GM12878 (cell line): ENCODE measurements at regions not wholly inside any gene's neighbourhood (a gene's known extent, or its start where the extent isn't known, plus 50 kb on each side); places are given as distances from the start of the nearest gene placed in this dataset.
A peak's percentile ranks its signal among the peaks of the same experiment; 100 is the strongest.

Experiments
- ATAC-seq: fragments of 200-7000 bp; cut with Tn5 transposase; 3 replicates; pipeline ENCODE4 v1.9.1; 2020; ENCODE audit warnings: mild to moderate bottlenecking, moderate library complexity
- BruUV-seq: library from RNA; stranded (reverse); fragments of 400-500 nt; replicated peaks from 2 replicates; lab custom pipeline; 2021; lab: Mats Ljungman, UMichigan
- CTCF ChIA-PET: fragments of 300-600 bp; sonication (Branson Sonifier 250); formaldehyde crosslinking; extraction: SDS; loops from one replicate; lab custom pipeline; 2021; ENCODE audit warnings: inconsistent platforms; lab: Yijun Ruan, JAX
- POLR2A ChIA-PET: fragments of 350-600 bp; formaldehyde crosslinking; extraction: SDS; loops from one replicate; lab custom pipeline; 2021; ENCODE audit warnings: inconsistent platforms; lab: Charles Lee
- RAD21 ChIA-PET: fragments of 300-600 bp; sonication (Branson Sonifier 250); formaldehyde crosslinking; loops from one replicate; lab custom pipeline; 2023; ENCODE audit warnings: antibody characterized with exemption; ENCODE audit not compliant: unreplicated experiment; lab: Charles Lee
- SMC1A ChIA-PET: fragments of 300-600 bp; sonication (Branson Sonifier 250); formaldehyde crosslinking; loops from one replicate; lab custom pipeline; 2023; ENCODE audit not compliant: unreplicated experiment, uncharacterized antibody; lab: Charles Lee
- DNase-seq: peaks from one replicate; pipeline ENCODE4 v3.0.0-alpha.2; 2011; ENCODE audit warnings: low read depth, low spot score
- FAIRE-seq: peaks from 3 replicates; lab custom pipeline; 2011; peaks lifted over from hg19 to GRCh38; lab: Jason Lieb, UNC
- H2AFZ ChIP-seq: 2 replicates; pipeline ENCODE4 v1.6.0; 2011; ENCODE audit warnings: low read depth, low read length, control low read depth; ENCODE audit not compliant: control insufficient read depth
- H3K27ac ChIP-seq: 2 replicates; pipeline ENCODE4 v1.5.1; 2011; ENCODE audit warnings: control low read depth; ENCODE audit not compliant: control insufficient read depth, insufficient read depth
- H3K27me3 ChIP-seq, 2 experiments: replicated peaks in 1 of 2; 2 replicates each; pipeline versions ENCODE4 v1.6.0 to v1.6.1; 2011; ENCODE audit warnings: low read length in 1 of 2; ENCODE audit not compliant: control insufficient read depth in 2 of 2, insufficient read depth in 2 of 2
- H3K36me3 ChIP-seq, 2 experiments: 2 replicates each; pipeline ENCODE4 v1.5.1; 2011; ENCODE audit warnings: low read length in 1 of 2; ENCODE audit not compliant: control insufficient read depth in 2 of 2, insufficient read depth in 2 of 2
- H3K4me1 ChIP-seq: 2 replicates; pipeline ENCODE4 v1.6.1; 2011; ENCODE audit warnings: mild to moderate bottlenecking, low read length, moderate library complexity, mixed read lengths; ENCODE audit not compliant: control insufficient read depth, insufficient read depth
- H3K4me2 ChIP-seq: 2 replicates; pipeline ENCODE4 v1.6.0; 2011; ENCODE audit warnings: control low read depth; ENCODE audit not compliant: control insufficient read depth, insufficient read depth
- H3K4me3 ChIP-seq: fragments of 200-600 bp; sonication (generic); 2 replicates; pipeline ENCODE4 v1.5.1; 2016
- H3K79me2 ChIP-seq: 2 replicates; pipeline ENCODE4 v1.6.0; 2011; ENCODE audit warnings: low read length; ENCODE audit not compliant: control insufficient read depth, insufficient read depth
- H3K9ac ChIP-seq: 2 replicates; pipeline ENCODE4 v1.8.0; 2011; ENCODE audit warnings: low read length, control low read depth, mixed read lengths; ENCODE audit not compliant: control insufficient read depth, insufficient read depth
- H3K9me3 ChIP-seq: replicated peaks from 3 replicates; pipeline ENCODE4 v1.5.1; 2011; ENCODE audit warnings: mild to moderate bottlenecking, low read length; ENCODE audit not compliant: control insufficient read depth, insufficient read depth
- H4K20me1 ChIP-seq: 2 replicates; pipeline ENCODE4 v1.6.0; 2011; ENCODE audit not compliant: control insufficient read depth, insufficient read depth
- BHLHE40 ChIP-seq, 2 experiments: fragments of 450-650 bp in 1 of 2; IDR thresholded peaks; 2 replicates each; pipeline ENCODE4 v1.6.1; 2011 to 2017; ENCODE audit warnings: low read depth in 2 of 2, borderline replicate concordance in 1 of 2, improper control_type of control experiment in 1 of 2, low read length in 1 of 2, mild to moderate bottlenecking in 1 of 2
- CBX3 ChIP-seq: fragments of 200-600 bp; sonication (generic); IDR thresholded peaks from 2 replicates; pipeline ENCODE4 v1.6.1; 2016; ENCODE audit warnings: low read depth, borderline replicate concordance
- CREM ChIP-seq: IDR thresholded peaks from 2 replicates; pipeline ENCODE4 v1.6.1; 2014; ENCODE audit warnings: antibody characterized with exemption, low read depth
- FOXK2 ChIP-seq: fragments of 450-650 bp; IDR thresholded peaks from 2 replicates; pipeline ENCODE4 v1.6.1; 2017; ENCODE audit warnings: mild to moderate bottlenecking, moderate library complexity
- IKZF2 ChIP-seq, 2 experiments: fragments of 450-650 bp; IDR thresholded peaks; 2 replicates each; pipeline ENCODE4 v1.6.1; 2017; ENCODE audit warnings: mild to moderate bottlenecking in 2 of 2, moderate library complexity in 2 of 2
- MTA2 ChIP-seq: fragments of 450-650 bp; IDR thresholded peaks from 2 replicates; pipeline ENCODE4 v1.6.1; 2016; ENCODE audit warnings: low read depth, mild to moderate bottlenecking, moderate library complexity
- PAX8 ChIP-seq: fragments of 450-650 bp; IDR thresholded peaks from 2 replicates; pipeline ENCODE4 v1.6.1; 2017; ENCODE audit warnings: mild to moderate bottlenecking, moderate library complexity
- SREBF1 ChIP-seq: IDR thresholded peaks from 2 replicates; pipeline ENCODE4 v1.6.1; 2012; ENCODE audit warnings: mild to moderate bottlenecking, low read length
- WGBS: methylation state at CpG from one replicate; pipeline ENCODE4 v1.1.6; 2016; ENCODE audit warnings: low lambda C conversion rate; ENCODE audit not compliant: insufficient replicate concordance, insufficient coverage; ENCODE audit errors: missing lambda C conversion rate; 5-methylcytosine and 5-hydroxymethylcytosine counted together
- in situ Hi-C: fragments of 300-500 bp; cut with MboI; formaldehyde crosslinking; loops from 9 replicates; pipeline ENCODE4 v1.14.3; 2018; ENCODE audit warnings: mixed read lengths
- intact Hi-C: fragments of 100-400 bp; cut with micrococcal nuclease; formaldehyde crosslinking; loops from one replicate; pipeline ENCODE4 v1.14.2; 2022; ENCODE audit not compliant: unreplicated experiment
- TF ChIP-seq, protein P1 (sequence below): fragments of 450-650 bp; formaldehyde crosslinking; IDR thresholded peaks from 2 replicates; pipeline ENCODE4 v1.4.0; 2022; ENCODE audit warnings: mild to moderate bottlenecking, moderate library complexity
- TF ChIP-seq, protein P2 (sequence below): fragments of 450-650 bp; IDR thresholded peaks from 2 replicates; pipeline ENCODE4 v1.6.1; 2016; ENCODE audit warnings: mild to moderate bottlenecking

DNA sequence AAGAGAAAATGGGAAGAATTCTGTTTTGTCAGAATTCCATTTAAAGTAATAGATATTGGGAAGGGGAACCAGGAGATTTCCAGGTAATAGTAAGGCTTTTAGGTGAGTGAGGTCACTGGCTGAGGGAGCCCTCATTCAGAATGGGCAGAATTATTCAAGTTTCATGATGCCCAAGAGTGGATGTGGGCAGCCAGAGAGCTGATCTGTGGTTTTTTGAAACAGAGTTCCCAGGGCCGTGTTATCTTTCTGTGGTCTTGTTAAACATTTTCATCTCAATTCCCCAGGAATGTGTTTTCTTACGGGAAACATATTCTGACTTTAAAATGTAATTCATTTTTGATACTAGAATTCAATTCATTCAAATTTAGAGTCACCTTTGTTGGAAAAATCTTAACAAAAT, 182.0 kb upstream of the AADAT start:
- no peak for DNase-seq
- POLR2A ChIA-PET, result no interaction called here
- no peaks in the 10 kb centered on the region for H3K4me1 ChIP-seq
- FAIRE-seq, result no peak
- H3K27ac ChIP-seq, result no peak overlapping the region
- WGBS, result 27% methylated on average over 2 of the region's 2 CpGs
- RAD21 ChIA-PET, result interaction anchor here (1.3 kb wide), 1 partner anchor 12 kb away, joined by 3 read pairs; no protein-coding TSS in a partner anchor
- H3K9me3 ChIP-seq, result no peaks in the 10 kb centered on the region; the same call in 2 of the 3 replicates
- H3K36me3 ChIP-seq, result no peaks in the 10 kb centered on the region
- no peaks in the 10 kb centered on the region for H3K27me3 ChIP-seq
- SMC1A ChIA-PET, result interaction anchor here (0.6 to 2.7 kb wide), 7 partner anchors 11 to 103 kb away, joined by 3 to 36 read pairs (median 7); no protein-coding TSS in a partner anchor
- no peak overlapping the region for H2AFZ ChIP-seq
- no peaks in the 10 kb centered on the region for H4K20me1 ChIP-seq
- intact Hi-C loops (loop anchor here (2.0 kb wide), 1 partner anchor 65 kb away; no protein-coding TSS in a partner anchor), in situ Hi-C loops (no loop called here)
- no peak overlapping the region for H3K4me3 ChIP-seq
- H3K4me2 ChIP-seq, result no peak overlapping the region
- BruUV-seq, result no TSS peak
- H3K9ac ChIP-seq, result no peak overlapping the region
- no peaks in the 10 kb centered on the region for H3K79me2 ChIP-seq
- CTCF ChIA-PET, result interaction anchor here (1.5 to 7.7 kb wide), 3 partner anchors 11 to 128 kb away, joined by 3 to 99 read pairs (median 6); no protein-coding TSS in a partner anchor
- ATAC-seq, result peak; percentile 87
- TF ChIP-seq IKZF2 (IDR thresholded peaks at IDR 0.05) (peak; percentile 19 to 21; a peak in 1 of 4 replicates), FOXK2 (no peak), MTA2 (peak; percentile 23; the same call in 1 of the 2 replicates)

- RAD21 ChIA-PET, result interaction anchor here (1.3 kb wide), 2 partner anchors 11 to 220 kb away, joined by 3 read pairs; no protein-coding TSS in a partner anchor
- H3K79me2 ChIP-seq, result no peaks in the 10 kb centered on the region
- H3K36me3 ChIP-seq, result no peaks in the 10 kb centered on the region
- no TSS peak for BruUV-seq
- H3K27me3 ChIP-seq, result no peaks in the 10 kb centered on the region
- no peak overlapping the region for H2AFZ ChIP-seq
- SMC1A ChIA-PET, result interaction anchor here (1.3 to 2.7 kb wide), 4 partner anchors 10 to 104 kb away, joined by 4 to 36 read pairs (median 6); no protein-coding TSS in a partner anchor
- H3K4me3 ChIP-seq, result no peak overlapping the region
- in situ Hi-C loops, result no loop called here
- POLR2A ChIA-PET, result no interaction called here
- H3K9me3 ChIP-seq, result no peaks in the 10 kb centered on the region; the same call in 2 of the 3 replicates
- ATAC-seq (peak; percentile 72), DNase-seq (no peak), FAIRE-seq (no peak)
- no peak overlapping the region for H3K9ac ChIP-seq
- intact Hi-C loops, result no loop called here
- CTCF ChIA-PET, result interaction anchor here (0.6 to 7.7 kb wide), 6 partner anchors 10 to 860 kb away, joined by 3 to 99 read pairs (median 4); no protein-coding TSS in a partner anchor
- no peak overlapping the region; the same call in 1 of the 2 replicates for H3K4me2 ChIP-seq
- no peaks in the 10 kb centered on the region for H3K4me1 ChIP-seq
- WGBS, result 32% methylated on average over 2 of the region's 2 CpGs
- no peak overlapping the region for H3K27ac ChIP-seq
- no peaks in the 10 kb centered on the region for H4K20me1 ChIP-seq
- TF ChIP-seq PAX8 (no peak), SREBF1 (no peak), BHLHE40 (IDR thresholded peaks at IDR 0.05; ENCODE audit: borderline replicate concordance in 1 of 2, low read depth in 2 of 2, low read length in 1 of 2) (no peak), CREM (no peak), CBX3 (no peak)
- TF ChIP-seq, protein P1, sequence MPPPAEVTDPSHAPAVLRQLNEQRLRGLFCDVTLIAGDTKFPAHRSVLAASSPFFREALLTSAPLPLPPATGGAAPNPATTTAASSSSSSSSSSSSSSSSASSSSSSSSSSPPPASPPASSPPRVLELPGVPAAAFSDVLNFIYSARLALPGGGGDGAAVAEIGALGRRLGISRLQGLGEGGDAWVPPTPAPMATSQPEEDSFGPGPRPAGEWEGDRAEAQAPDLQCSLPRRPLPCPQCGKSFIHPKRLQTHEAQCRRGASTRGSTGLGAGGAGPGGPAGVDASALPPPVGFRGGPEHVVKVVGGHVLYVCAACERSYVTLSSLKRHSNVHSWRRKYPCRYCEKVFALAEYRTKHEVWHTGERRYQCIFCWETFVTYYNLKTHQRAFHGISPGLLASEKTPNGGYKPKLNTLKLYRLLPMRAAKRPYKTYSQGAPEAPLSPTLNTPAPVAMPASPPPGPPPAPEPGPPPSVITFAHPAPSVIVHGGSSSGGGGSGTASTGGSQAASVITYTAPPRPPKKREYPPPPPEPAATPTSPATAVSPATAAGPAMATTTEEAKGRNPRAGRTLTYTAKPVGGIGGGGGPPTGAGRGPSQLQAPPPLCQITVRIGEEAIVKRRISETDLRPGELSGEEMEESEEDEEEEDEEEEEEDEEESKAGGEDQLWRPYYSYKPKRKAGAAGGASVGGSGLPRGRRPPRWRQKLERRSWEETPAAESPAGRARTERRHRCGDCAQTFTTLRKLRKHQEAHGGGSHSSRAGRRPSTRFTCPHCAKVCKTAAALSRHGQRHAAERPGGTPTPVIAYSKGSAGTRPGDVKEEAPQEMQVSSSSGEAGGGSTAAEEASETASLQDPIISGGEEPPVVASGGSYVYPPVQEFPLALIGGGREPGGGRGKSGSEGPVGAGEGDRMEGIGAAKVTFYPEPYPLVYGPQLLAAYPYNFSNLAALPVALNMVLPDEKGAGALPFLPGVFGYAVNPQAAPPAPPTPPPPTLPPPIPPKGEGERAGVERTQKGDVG, result no peak
- TF ChIP-seq, protein P2, sequence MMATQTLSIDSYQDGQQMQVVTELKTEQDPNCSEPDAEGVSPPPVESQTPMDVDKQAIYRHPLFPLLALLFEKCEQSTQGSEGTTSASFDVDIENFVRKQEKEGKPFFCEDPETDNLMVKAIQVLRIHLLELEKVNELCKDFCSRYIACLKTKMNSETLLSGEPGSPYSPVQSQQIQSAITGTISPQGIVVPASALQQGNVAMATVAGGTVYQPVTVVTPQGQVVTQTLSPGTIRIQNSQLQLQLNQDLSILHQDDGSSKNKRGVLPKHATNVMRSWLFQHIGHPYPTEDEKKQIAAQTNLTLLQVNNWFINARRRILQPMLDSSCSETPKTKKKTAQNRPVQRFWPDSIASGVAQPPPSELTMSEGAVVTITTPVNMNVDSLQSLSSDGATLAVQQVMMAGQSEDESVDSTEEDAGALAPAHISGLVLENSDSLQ, result no peak
Measured at GRCh38 chr4:170270628-170271027, 180.9 kb upstream of the AADAT start.
